Caco-2 (cell line): ENCODE measurements at regions not wholly inside any gene's neighbourhood (a gene's known extent, or its start where the extent isn't known, plus 50 kb on each side); places are given as distances from the start of the nearest gene placed in this dataset.

ENCODE experiments used
- BruUV-seq: library from RNA; stranded (reverse); fragments of 400-500 nt; replicated peaks from 2 replicates; lab custom pipeline; 2021; lab: Mats Ljungman, UMichigan
- CTCF ChIA-PET: fragments of 300-600 bp; sonication (Branson Sonifier 250); formaldehyde crosslinking; loops from one replicate; lab custom pipeline; 2022; ENCODE audit warnings: antibody characterized with exemption; lab: Charles Lee
- POLR2A ChIA-PET: fragments of 300-600 bp; sonication (Branson Sonifier 250); formaldehyde crosslinking; loops from one replicate; lab custom pipeline; 2022; ENCODE audit warnings: antibody characterized with exemption; lab: Charles Lee
- DNase-seq, 2 experiments: peaks; one replicate each; pipeline versions ENCODE4 v3.0.0 to v3.0.0-alpha.2; 2020 to 2022
- H3K27me3 ChIP-seq: replicated peaks from 2 replicates; pipeline ENCODE4 v1.6.0; 2011; ENCODE audit warnings: low read length; ENCODE audit not compliant: control insufficient read depth, insufficient read depth
- H3K36me3 ChIP-seq: 2 replicates; pipeline ENCODE4 v1.5.1; 2011; ENCODE audit warnings: low read length; ENCODE audit not compliant: control insufficient read depth, insufficient read depth
- H3K4me1 ChIP-seq: fragments of 250-450 bp; sonication (Bioruptor Pico); 2 replicates; pipeline ENCODE4 v1.5.1; 2020; ENCODE audit warnings: mild to moderate bottlenecking
- H3K4me3 ChIP-seq: 2 replicates; pipeline ENCODE4 v1.5.1; 2011; ENCODE audit warnings: low read depth, mild to moderate bottlenecking, control low read depth, low read length
- H3K9me3 ChIP-seq: fragments of 250-450 bp; sonication (Bioruptor Pico); 2 replicates; pipeline ENCODE4 v1.5.1; 2020; ENCODE audit warnings: mild to moderate bottlenecking, moderate library complexity
- H3K27ac Mint-ChIP-seq: one replicate; pipeline ENCODE4 v1.8.0; 2022; ENCODE audit warnings: mixed read lengths; ENCODE audit not compliant: unreplicated experiment
- H3K27me3 Mint-ChIP-seq: one replicate; pipeline ENCODE4 v1.8.0; 2022; ENCODE audit warnings: mixed read lengths; ENCODE audit not compliant: insufficient read depth, unreplicated experiment
- H3K36me3 Mint-ChIP-seq: one replicate; pipeline ENCODE4 v1.8.0; 2022; ENCODE audit warnings: mild to moderate bottlenecking, mixed read lengths; ENCODE audit not compliant: insufficient read depth, unreplicated experiment
- H3K4me1 Mint-ChIP-seq: one replicate; pipeline ENCODE4 v1.8.0; 2022; ENCODE audit warnings: low read depth, mixed read lengths; ENCODE audit not compliant: unreplicated experiment
- H3K4me3 Mint-ChIP-seq: one replicate; pipeline ENCODE4 v1.8.0; 2022; ENCODE audit warnings: mild to moderate bottlenecking, moderate library complexity, mixed read lengths; ENCODE audit not compliant: unreplicated experiment
- H3K9me3 Mint-ChIP-seq: one replicate; pipeline ENCODE4 v1.8.0; 2022; ENCODE audit warnings: mixed read lengths; ENCODE audit not compliant: unreplicated experiment
- intact Hi-C: fragments of 100-400 bp; cut with micrococcal nuclease; formaldehyde crosslinking; loops from one replicate; pipeline ENCODE4 v1.10.0; 2022; ENCODE audit not compliant: unreplicated experiment
- TF ChIP-seq, protein P1 (sequence below), 2 experiments: fragments of 200-600 bp in 1 of 2; IDR thresholded peaks; 1 replicate in 1 of 2; 2 replicates in 1 of 2; pipeline versions ENCODE4 v1.5.1 to v1.8.0; 2011 to 2022; ENCODE audit warnings: antibody characterized with exemption in 1 of 2, control low read depth in 1 of 2, inconsistent platforms in 1 of 2, low read depth in 1 of 2, low read length in 1 of 2, mild to moderate bottlenecking in 1 of 2, moderate library complexity in 1 of 2; ENCODE audit not compliant: insufficient read depth in 1 of 2, severe bottlenecking in 1 of 2, unreplicated experiment in 1 of 2

- Histone ChIP-seq H3K4me1 (no peaks in the 10 kb centered on the region), H3K9me3 (no peaks in the 10 kb centered on the region), H3K36me3 (no peaks in the 10 kb centered on the region), H3K27me3 (no peaks in the 10 kb centered on the region), H3K4me3 (no peak overlapping the region)
- no peak for DNase-seq
- intact Hi-C loops, result no loop called here
- Mint-ChIP-seq H3K4me3 (no peak overlapping the region), H3K9me3 (no peaks in the 10 kb centered on the region), H3K36me3 (no peaks in the 10 kb centered on the region), H3K4me1 (no peaks in the 10 kb centered on the region), H3K27ac (no peak overlapping the region), H3K27me3 (peaks cover 13% of the 10 kb centered on the region)
- ChIA-PET POLR2A (no interaction called here), CTCF (no interaction called here)
- TF ChIP-seq, protein P1, sequence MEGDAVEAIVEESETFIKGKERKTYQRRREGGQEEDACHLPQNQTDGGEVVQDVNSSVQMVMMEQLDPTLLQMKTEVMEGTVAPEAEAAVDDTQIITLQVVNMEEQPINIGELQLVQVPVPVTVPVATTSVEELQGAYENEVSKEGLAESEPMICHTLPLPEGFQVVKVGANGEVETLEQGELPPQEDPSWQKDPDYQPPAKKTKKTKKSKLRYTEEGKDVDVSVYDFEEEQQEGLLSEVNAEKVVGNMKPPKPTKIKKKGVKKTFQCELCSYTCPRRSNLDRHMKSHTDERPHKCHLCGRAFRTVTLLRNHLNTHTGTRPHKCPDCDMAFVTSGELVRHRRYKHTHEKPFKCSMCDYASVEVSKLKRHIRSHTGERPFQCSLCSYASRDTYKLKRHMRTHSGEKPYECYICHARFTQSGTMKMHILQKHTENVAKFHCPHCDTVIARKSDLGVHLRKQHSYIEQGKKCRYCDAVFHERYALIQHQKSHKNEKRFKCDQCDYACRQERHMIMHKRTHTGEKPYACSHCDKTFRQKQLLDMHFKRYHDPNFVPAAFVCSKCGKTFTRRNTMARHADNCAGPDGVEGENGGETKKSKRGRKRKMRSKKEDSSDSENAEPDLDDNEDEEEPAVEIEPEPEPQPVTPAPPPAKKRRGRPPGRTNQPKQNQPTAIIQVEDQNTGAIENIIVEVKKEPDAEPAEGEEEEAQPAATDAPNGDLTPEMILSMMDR (IDR thresholded peaks at IDR 0.05; ENCODE audit: insufficient read depth in 1 of 2, low read depth in 1 of 2, low read length in 1 of 2, severe bottlenecking in 1 of 2, unreplicated experiment in 1 of 2), result no peak
- no TSS peak for BruUV-seq
Measured at GRCh38 chr9:38296807-38297206, 95.7 kb upstream of the ALDH1B1 start.

- no peaks in the 10 kb centered on the region for H3K36me3 Mint-ChIP-seq
- no peak for DNase-seq
- no peaks in the 10 kb centered on the region for H3K4me1 Mint-ChIP-seq
- H3K4me3 Mint-ChIP-seq, result no peak overlapping the region
- no peak overlapping the region for H3K27ac Mint-ChIP-seq
- no peaks in the 10 kb centered on the region for H3K4me1 ChIP-seq
- POLR2A ChIA-PET, result no interaction called here
- intact Hi-C loops, result no loop called here
- CTCF ChIA-PET, result no interaction called here
- no peak overlapping the region for H3K4me3 ChIP-seq
- no peaks in the 10 kb centered on the region for H3K36me3 ChIP-seq
- H3K9me3 Mint-ChIP-seq, result no peaks in the 10 kb centered on the region
- H3K27me3 Mint-ChIP-seq, result peaks cover 13% of the 10 kb centered on the region
- no peaks in the 10 kb centered on the region for H3K27me3 ChIP-seq
- H3K9me3 ChIP-seq, result no peaks in the 10 kb centered on the region
- BruUV-seq, result no TSS peak
- TF ChIP-seq, protein P1 (IDR thresholded peaks at IDR 0.05; ENCODE audit: insufficient read depth in 1 of 2, low read depth in 1 of 2, low read length in 1 of 2, severe bottlenecking in 1 of 2, unreplicated experiment in 1 of 2), result no peak
Measured at GRCh38 chr9:38295764-38296163, 96.7 kb upstream of the ALDH1B1 start.

GRCh38 chr9:38294220-38294960 is 98.1 kb upstream of the ALDH1B1 start:
- Mint-ChIP-seq H3K4me1 (no peaks in the 10 kb centered on the region), H3K4me3 (no peak overlapping the region)
- H3K27me3 ChIP-seq, result no peaks in the 10 kb centered on the region

More at GRCh38 chr9:38294220-38294960, 98.1 kb upstream of the ALDH1B1 start:
- no TSS peak for BruUV-seq
- TF ChIP-seq, protein P1 (IDR thresholded peaks at IDR 0.05; ENCODE audit: insufficient read depth in 1 of 2, low read depth in 1 of 2, low read length in 1 of 2, severe bottlenecking in 1 of 2, unreplicated experiment in 1 of 2), result no peak
- Mint-ChIP-seq H3K27me3 (peaks cover 7% of the 10 kb centered on the region), H3K27ac (no peak overlapping the region), H3K9me3 (no peaks in the 10 kb centered on the region), H3K36me3 (no peaks in the 10 kb centered on the region)
- POLR2A ChIA-PET, result no interaction called here
- no peaks in the 10 kb centered on the region for H3K4me1 ChIP-seq
- H3K4me3 ChIP-seq, result no peak overlapping the region
- intact Hi-C loops, result no loop called here
- CTCF ChIA-PET, result no interaction called here
- no peaks in the 10 kb centered on the region for H3K9me3 ChIP-seq
- no peaks in the 10 kb centered on the region for H3K36me3 ChIP-seq
- DNase-seq, result no peak
